HepG2 (cell line): ENCODE measurements at regions not wholly inside any gene's neighbourhood (a gene's known extent, or its start where the extent isn't known, plus 50 kb on each side); places are given as distances from the start of the nearest gene placed in this dataset.

Source experiments
- DNMT3B ChIP-seq: conservative IDR thresholded peaks from 2 replicates; pipeline ENCODE4 v1.6.1; 2016; ENCODE audit warnings: missing biosample characterization, control low read depth
- FOXK1 ChIP-seq: sonication (generic); formaldehyde crosslinking; IDR thresholded peaks from 2 replicates; pipeline ENCODE4 v1.4.0; 2020; ENCODE audit warnings: low read depth, missing genetic modification reagents, borderline replicate concordance
- HOMEZ ChIP-seq: IDR thresholded peaks from 2 replicates; pipeline ENCODE4 v1.6.1; 2016; ENCODE audit warnings: low read depth
- KLF15 ChIP-seq: sonication (generic); formaldehyde crosslinking; IDR thresholded peaks from 2 replicates; pipeline ENCODE4 v1.8.1; 2023; ENCODE audit warnings: borderline replicate concordance, mild to moderate bottlenecking, inconsistent platforms, missing genetic modification reagents, mixed read lengths
- MYC ChIP-seq: sonication (generic); formaldehyde crosslinking; IDR thresholded peaks from 2 replicates; pipeline ENCODE4 v1.9.0; 2021; ENCODE audit warnings: missing genetic modification reagents, borderline replicate concordance
- PHB2 ChIP-seq: fragments of 450-650 bp; IDR thresholded peaks from 2 replicates; pipeline ENCODE4 v1.6.1; 2018; ENCODE audit not compliant: partially characterized antibody
- PITX1 ChIP-seq: sonication (generic); formaldehyde crosslinking; IDR thresholded peaks from 2 replicates; pipeline ENCODE4 v1.5.1; 2020; ENCODE audit warnings: mild to moderate bottlenecking, missing genetic modification reagents
- PRPF4 ChIP-seq: fragments of 200-400 bp; formaldehyde crosslinking; IDR thresholded peaks from 2 replicates; pipeline ENCODE4 v1.6.1; 2016; ENCODE audit warnings: low read length, low read depth; ENCODE audit not compliant: poor library complexity, severe bottlenecking
- ZBTB7A ChIP-seq: sonication (generic); formaldehyde crosslinking; IDR thresholded peaks from 2 replicates; pipeline ENCODE4 v1.8.0; 2022; ENCODE audit warnings: mild to moderate bottlenecking, missing genetic modification reagents
- ZNF563 ChIP-seq: sonication (generic); formaldehyde crosslinking; IDR thresholded peaks from 2 replicates; pipeline ENCODE4 v1.8.0; 2022; ENCODE audit warnings: mild to moderate bottlenecking, moderate library complexity, missing genetic modification reagents
- ZNF577 ChIP-seq: sonication (generic); formaldehyde crosslinking; IDR thresholded peaks from 2 replicates; pipeline ENCODE4 v1.4.0; 2020; ENCODE audit warnings: mild to moderate bottlenecking, low read depth, missing genetic modification reagents, borderline replicate concordance
- ZNF747 ChIP-seq: sonication (generic); formaldehyde crosslinking; IDR thresholded peaks from 2 replicates; pipeline ENCODE4 v1.8.1; 2023; ENCODE audit warnings: missing genetic modification reagents, mild to moderate bottlenecking, borderline replicate concordance
- TF ChIP-seq, protein P1 (sequence below): sonication (generic); formaldehyde crosslinking; IDR thresholded peaks from 2 replicates; pipeline ENCODE4 v1.4.0; 2020; ENCODE audit warnings: low read depth, missing genetic modification reagents
- TF ChIP-seq, protein P2 (sequence below), 2 experiments: sonication (generic) in 1 of 2; formaldehyde crosslinking in 1 of 2; IDR thresholded peaks; 2 replicates each; pipeline versions ENCODE4 v1.4.0 to v1.6.1; 2018 to 2020; ENCODE audit warnings: missing genetic modification reagents in 2 of 2, borderline replicate concordance in 1 of 2, low read depth in 1 of 2, mild to moderate bottlenecking in 1 of 2, missing biosample characterization in 1 of 2
- TF ChIP-seq, protein P3 (sequence below): sonication (generic); formaldehyde crosslinking; IDR thresholded peaks from 2 replicates; pipeline ENCODE4 v1.4.0; 2020; ENCODE audit warnings: missing genetic modification reagents

- TF ChIP-seq, protein P1, sequence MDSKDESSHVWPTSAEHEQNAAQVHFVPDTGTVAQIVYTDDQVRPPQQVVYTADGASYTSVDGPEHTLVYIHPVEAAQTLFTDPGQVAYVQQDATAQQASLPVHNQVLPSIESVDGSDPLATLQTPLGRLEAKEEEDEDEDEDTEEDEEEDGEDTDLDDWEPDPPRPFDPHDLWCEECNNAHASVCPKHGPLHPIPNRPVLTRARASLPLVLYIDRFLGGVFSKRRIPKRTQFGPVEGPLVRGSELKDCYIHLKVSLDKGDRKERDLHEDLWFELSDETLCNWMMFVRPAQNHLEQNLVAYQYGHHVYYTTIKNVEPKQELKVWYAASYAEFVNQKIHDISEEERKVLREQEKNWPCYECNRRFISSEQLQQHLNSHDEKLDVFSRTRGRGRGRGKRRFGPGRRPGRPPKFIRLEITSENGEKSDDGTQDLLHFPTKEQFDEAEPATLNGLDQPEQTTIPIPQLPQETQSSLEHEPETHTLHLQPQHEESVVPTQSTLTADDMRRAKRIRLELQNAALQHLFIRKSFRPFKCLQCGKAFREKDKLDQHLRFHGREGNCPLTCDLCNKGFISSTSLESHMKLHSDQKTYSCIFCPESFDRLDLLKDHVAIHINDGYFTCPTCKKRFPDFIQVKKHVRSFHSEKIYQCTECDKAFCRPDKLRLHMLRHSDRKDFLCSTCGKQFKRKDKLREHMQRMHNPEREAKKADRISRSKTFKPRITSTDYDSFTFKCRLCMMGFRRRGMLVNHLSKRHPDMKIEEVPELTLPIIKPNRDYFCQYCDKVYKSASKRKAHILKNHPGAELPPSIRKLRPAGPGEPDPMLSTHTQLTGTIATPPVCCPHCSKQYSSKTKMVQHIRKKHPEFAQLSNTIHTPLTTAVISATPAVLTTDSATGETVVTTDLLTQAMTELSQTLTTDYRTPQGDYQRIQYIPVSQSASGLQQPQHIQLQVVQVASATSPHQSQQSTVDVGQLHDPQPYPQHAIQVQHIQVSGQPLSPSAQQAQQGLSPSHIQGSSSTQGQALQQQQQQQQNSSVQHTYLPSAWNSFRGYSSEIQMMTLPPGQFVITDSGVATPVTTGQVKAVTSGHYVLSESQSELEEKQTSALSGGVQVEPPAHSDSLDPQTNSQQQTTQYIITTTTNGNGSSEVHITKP (CRISPR knock-in tag) = 0 out of 2 replicates have a peak, but pooled peaks have one; percentile 48
- peak; percentile 68; the same call in 1 of the 2 replicates for TF ChIP-seq ZBTB7A (CRISPR knock-in tag)
- TF ChIP-seq ZNF563 = no peak
- TF ChIP-seq, protein P2, sequence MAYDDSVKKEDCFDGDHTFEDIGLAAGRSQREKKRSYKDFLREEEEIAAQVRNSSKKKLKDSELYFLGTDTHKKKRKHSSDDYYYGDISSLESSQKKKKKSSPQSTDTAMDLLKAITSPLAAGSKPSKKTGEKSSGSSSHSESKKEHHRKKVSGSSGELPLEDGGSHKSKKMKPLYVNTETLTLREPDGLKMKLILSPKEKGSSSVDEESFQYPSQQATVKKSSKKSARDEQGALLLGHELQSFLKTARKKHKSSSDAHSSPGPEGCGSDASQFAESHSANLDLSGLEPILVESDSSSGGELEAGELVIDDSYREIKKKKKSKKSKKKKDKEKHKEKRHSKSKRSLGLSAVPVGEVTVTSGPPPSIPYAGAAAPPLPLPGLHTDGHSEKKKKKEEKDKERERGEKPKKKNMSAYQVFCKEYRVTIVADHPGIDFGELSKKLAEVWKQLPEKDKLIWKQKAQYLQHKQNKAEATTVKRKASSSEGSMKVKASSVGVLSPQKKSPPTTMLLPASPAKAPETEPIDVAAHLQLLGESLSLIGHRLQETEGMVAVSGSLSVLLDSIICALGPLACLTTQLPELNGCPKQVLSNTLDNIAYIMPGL (CRISPR knock-in tag; IDR thresholded peaks at IDR 0.05; ENCODE audit: borderline replicate concordance in 1 of 2, low read depth in 1 of 2) = 0 out of 4 replicates have a peak, but pooled peaks of 1 of the 2 experiments have one; percentile 19
- no peak for TF ChIP-seq ZNF577 (CRISPR knock-in tag)
- TF ChIP-seq, protein P3, sequence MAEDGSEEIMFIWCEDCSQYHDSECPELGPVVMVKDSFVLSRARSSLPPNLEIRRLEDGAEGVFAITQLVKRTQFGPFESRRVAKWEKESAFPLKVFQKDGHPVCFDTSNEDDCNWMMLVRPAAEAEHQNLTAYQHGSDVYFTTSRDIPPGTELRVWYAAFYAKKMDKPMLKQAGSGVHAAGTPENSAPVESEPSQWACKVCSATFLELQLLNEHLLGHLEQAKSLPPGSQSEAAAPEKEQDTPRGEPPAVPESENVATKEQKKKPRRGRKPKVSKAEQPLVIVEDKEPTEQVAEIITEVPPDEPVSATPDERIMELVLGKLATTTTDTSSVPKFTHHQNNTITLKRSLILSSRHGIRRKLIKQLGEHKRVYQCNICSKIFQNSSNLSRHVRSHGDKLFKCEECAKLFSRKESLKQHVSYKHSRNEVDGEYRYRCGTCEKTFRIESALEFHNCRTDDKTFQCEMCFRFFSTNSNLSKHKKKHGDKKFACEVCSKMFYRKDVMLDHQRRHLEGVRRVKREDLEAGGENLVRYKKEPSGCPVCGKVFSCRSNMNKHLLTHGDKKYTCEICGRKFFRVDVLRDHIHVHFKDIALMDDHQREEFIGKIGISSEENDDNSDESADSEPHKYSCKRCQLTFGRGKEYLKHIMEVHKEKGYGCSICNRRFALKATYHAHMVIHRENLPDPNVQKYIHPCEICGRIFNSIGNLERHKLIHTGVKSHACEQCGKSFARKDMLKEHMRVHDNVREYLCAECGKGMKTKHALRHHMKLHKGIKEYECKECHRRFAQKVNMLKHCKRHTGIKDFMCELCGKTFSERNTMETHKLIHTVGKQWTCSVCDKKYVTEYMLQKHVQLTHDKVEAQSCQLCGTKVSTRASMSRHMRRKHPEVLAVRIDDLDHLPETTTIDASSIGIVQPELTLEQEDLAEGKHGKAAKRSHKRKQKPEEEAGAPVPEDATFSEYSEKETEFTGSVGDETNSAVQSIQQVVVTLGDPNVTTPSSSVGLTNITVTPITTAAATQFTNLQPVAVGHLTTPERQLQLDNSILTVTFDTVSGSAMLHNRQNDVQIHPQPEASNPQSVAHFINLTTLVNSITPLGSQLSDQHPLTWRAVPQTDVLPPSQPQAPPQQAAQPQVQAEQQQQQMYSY (CRISPR knock-in tag) = no peak
- peak; percentile 26; the same call in 1 of the 2 replicates for TF ChIP-seq PITX1 (CRISPR knock-in tag)
- TF ChIP-seq MYC (CRISPR knock-in tag) = 0 out of 2 replicates have a peak, but pooled peaks have one; percentile 28
- TF ChIP-seq DNMT3B (CRISPR knock-in tag) = no peak
- peak; percentile 70; the same call in 1 of the 2 replicates for TF ChIP-seq HOMEZ (CRISPR knock-in tag)
- no peak for TF ChIP-seq KLF15 (CRISPR knock-in tag)
- TF ChIP-seq PRPF4 = peak; percentile 23
- TF ChIP-seq PHB2 = no peak
- peak; percentile 55; the same call in 1 of the 2 replicates for TF ChIP-seq FOXK1
- no peak for TF ChIP-seq ZNF747 (CRISPR knock-in tag)
Measured at GRCh38 chr2:238528953-238529781, 102.4 kb downstream of the ASB1 start (continued).
